ENCODE measurements at regions not wholly inside any gene's neighbourhood (a gene's known extent, or its start where the extent isn't known, plus 50 kb on each side); places are given as distances from the start of the nearest gene placed in this dataset.

DNA sequence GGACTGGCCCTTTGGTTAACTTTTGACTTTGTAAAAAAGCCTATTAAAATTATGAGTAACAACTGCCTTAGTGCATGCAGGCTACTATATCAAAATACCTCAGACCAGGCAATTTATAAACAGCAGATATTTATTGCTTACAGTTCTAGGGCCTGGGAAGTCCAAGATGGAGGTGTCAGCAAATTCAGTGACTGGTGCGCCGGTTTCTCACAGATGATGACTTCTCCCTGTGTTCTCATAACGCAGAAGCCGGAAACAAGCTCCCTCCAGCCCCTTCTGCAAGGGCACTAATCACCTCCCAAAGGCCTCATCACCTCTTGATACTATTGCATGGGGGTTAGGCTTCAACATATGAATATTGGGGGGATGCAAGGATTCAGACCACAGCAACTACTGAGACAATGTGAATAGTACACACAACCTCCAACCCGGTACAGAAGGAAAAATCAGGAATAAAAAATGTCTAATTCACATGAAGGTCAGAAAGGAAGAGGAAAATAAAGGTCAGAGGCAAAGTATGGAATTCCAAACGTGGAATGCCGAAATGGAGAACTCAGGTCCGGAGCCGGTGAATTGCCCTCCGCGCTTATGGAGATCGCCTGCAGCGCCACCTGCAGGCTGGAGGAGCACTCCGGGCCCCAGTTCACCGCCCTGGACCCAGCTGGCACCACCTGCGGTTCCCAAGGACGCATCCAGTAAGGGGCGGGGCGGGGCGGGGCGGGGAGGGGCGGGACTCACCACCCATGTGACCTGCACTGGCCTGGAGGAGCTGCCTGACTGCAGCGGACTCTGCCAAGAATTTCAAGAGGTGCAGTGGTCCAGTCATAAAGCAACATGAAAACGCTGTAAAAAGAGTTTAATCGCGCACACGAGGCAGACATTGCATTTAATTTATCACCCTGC lies 203.4 kb downstream of the KIF26A start:
- DNase-seq (ENCODE audit: low spot score) = peak; percentile 83

DNA sequence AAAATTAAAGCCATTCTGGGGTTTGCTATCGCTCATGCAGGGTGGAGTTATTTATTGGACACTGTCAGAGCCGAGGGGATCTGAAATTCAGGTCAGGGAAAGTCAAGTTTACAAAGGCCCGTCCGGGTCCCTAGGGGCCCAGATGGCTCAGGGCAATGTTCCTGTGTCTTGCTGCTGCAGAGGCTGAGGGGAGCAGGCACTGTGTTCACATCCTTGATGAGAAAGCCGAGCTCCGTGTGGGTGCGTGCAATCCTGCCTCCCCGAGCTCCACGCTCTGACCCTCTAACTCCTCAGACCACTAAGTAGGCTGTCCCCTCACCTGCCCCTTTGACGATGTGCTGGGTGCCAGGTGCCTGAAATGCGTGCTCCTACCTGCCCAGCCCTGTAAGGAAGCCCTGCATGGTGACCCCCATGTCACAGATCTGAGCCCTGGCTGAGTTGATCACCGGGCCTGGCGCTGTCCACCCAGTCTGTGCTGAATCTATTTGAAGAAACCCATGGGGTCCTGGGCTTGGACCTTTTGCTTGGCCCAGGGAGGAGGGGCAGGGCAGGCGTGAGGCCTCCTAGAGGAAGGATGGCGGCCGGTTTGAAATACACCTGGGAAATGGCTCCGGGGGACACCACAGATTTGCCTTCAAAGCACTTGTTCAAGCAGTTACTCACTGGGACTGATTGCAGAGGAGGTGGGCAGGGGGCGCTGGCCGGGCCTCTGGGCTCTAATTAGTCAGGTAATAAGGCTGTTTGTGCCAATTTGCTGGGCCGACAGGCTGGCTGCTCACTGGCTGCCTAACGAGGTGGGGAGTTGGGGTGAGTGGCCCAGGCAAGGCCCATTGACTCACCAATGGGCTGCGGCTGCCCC lies 204.3 kb downstream of the KIF26A start:
- DNase-seq (ENCODE audit: low spot score) = no peak

DNA sequence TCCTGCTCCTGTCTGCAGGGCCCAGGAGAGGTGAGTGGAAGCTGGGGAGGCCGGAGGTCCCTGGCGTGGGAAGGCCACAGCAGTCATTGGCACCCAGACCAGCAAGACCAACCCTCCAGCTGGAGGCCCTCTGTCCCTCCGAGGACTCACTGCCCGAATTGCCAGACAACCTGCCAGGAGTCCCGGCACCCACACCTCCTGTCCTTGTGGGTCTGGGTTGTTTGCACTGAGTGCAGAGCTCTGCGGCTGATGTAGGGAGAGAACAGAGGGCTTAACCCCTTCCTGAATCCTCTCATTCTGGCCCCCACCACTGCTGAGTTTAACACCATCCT lies 204.9 kb downstream of the KIF26A start:
- no peak for DNase-seq (ENCODE audit: low spot score)

DNA sequence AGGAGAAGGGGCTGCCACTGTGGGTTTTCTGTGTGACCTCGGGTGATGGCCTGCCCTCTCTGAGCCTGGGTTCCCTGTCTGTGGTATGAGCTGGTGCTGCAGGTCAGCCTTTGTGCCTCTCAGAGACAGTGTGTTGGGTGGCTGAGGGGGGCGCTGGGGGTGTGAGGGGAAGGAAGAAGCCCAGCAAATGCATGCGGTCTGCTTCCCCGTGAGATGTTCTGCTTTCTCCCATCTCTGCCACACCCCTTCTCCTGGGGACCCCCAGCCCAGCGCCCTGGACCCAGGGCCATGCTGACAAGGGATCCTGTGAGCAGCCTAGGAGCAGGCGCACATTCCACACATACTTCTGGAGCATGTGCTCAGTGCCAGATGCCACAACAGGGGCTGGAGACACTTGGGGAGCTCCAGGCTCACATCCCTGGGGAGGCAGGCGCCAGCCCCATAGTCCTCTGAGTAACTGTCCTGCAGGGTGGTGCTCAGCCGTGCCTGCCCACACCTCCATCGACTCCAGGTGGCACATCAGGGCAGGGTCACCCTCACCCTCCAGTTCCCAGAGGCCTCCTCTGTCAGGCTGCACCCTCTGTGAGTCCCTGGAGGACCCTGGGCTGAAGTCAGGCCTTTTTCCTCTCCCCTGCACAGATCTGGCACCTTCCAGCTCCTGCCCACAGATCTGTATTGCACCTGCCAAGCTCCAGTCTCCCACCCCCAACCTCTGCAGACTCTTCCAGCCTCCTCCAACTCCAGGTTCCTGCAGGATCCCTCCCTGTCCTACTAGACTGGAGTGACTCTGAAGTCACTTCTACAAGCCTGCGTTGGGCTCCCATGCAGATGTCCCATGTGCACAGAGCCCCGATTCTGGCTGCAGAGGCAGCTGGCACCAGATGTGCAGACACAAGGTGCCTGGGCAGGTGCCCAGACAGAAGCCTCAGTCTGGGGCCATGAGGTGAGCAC lies 205.6 kb downstream of the KIF26A start:
- no peak for DNase-seq (ENCODE audit: low spot score)

DNA sequence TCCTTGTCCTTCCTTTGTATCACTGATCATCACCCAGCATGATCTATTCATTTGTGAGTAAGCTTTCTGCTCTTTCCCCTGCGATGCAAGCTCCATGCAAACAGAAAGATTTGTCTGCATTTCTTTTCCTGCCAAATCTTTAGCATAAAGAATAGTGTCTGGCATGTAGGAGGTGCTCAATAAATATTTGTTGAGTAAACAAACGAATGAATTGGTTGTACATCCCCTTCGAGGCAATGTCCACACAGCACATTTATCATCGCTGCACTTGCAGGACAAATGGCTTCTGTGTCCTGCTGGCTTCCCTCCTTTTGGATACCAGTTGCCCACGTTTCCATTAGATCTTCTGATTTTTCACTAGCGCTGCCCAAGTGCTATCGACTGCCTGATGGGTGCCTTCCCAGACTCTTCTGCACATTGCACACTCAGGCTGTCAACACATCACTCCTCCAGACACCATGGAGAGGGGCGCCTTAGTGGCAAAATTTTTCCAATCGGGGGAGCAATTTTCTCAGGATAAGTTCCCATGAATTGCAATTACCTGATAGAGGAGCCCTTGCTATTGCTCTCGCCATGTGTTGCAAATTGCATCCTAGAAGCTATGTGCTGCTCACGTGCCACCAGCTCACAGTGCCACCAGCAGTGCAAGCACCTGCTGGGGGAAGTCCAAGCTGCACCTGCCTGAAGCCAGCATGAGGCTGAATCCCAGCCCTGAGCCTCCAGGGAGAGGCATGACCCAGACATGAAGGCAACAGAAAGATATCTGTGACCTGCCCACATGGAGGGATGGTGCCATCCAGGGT lies 206.6 kb downstream of the KIF26A start:
- no peak for DNase-seq (ENCODE audit: low spot score)

DNA sequence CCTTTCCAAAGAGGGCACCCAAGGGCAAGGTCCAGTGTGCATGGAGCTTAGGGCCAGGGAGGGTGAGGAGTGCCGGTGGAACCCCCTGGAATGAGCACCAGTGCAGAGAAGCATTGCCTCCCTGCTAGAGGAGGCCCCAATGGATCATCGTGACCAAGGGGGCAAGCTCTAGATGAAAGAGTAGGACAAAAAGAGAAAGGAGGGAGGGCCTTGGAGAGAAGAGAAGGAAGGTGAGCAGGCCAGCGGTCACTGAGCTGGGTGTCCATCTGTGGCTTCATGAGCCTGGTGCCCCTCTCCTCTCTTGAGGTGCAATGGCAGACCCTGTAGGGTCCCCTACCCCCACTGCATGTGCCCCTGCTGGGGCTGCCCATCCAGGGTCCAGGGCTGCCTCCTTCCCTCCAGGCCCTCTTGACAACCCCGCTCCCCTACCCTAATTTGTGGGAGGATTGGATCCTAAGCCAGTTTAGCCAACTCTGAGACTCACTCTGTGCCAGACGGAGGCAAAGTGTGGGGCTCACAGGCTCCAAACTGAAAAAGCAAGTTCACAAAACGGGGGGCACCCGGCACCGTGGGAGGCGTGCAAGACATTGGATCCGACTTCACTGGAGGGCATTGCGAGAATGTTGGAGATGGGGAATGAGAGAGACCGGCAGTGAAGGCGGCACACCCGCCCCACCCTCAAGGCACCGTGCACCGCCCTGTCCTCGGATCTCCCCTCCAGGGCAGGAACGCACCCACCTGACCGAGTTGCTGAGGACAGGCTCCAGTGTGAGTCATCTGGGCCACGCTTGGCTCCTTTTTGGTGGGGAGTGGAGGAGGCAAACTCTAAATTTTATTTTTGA lies 207.5 kb downstream of the KIF26A start:
- no peak for DNase-seq (ENCODE audit: low spot score)

DNA sequence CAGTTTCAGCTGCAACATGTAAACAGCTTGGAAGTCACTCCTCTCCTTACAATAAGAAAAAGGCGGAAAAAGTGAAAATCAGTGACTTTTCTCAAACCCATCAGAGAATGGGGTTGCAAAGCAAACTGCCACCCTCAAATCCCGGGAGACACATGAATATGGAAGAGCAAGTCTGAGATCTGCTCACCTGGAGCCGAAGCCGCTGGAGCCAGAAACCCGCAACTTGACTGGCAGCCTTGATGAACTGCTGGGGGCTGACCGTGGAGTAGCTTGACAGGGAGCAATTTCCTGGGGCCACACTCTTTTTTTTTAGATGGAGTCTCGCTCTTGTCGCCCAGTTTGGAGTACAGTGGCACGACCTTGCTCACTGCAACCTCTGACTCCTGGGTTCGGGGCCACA lies 208.2 kb downstream of the KIF26A start:
- no peak for DNase-seq (ENCODE audit: low spot score)

DNA sequence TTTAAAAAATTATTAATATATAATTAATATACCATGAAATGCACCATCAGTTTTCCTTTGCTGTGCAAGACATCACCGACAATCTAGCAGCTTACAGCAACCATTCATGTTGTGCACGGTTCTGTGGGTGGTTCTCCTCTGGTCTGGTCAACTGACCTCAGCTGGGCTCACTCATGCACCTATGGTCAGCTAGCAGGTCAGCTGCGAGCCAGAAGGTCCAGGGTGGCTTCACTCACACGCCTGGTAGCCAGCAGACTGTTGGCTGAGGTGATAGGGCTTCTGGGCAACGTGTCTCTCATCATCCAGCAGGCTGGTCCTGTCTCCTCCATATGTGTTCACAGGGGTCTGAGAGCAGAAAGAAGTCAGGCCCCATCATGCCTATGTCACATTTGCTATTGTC lies 210.4 kb downstream of the KIF26A start:
- DNase-seq (ENCODE audit: low spot score) = no peak

DNA sequence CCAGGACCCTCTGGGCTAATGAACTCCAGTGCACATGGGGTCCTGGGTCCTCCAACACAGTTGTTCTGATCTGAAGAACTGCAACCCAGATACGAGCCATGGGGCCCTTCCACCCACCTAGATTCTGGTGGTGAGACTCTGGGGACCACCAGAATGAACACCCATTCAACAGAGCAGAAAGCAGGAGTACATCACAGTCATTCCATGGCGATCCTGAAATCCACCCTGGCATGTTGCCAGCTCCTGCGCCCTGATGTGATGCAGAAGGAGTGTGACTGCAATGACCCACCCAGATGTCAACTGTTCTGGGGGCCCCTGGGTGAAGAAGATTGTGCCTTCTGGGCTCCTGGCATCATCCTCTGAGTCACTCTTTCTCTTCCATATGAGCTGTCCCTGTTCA lies 211.6 kb downstream of the KIF26A start:
- no peak for DNase-seq (ENCODE audit: low spot score)

DNA sequence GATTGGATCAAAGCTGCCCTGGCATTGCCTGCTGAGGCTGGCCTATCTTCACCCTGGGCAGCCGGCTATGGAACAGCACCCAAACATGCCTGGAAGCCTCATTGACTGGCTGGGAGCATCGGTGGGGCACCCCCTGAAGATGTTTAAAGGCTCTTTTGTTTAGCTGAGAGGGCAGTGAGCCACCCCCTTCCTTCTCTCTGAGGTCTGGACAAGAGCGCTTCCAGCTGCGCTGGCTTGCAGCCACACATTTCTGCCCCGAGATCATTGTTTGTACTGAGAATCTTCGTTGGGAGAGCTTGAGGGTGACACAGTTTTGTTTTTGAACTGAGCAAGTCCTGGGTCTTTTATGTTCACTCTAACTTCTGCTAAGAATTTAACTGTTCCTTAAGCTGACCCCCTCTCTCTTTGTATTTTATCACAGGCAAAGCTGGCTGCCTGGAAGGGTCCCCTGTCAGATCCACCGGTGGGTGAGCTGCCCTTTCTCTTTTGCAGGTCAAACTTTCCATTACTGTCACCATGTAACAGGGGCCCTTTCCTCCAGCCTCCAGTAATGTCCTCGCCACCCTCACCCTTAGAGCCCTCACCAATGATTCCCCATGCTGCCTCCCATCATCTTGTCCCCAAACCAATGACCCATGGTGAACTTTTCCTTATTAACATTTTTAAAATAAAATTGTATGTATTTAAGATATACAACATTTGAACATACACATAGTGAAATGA lies 212.2 kb downstream of the KIF26A start:
- no peak for DNase-seq (ENCODE audit: low spot score)

DNA sequence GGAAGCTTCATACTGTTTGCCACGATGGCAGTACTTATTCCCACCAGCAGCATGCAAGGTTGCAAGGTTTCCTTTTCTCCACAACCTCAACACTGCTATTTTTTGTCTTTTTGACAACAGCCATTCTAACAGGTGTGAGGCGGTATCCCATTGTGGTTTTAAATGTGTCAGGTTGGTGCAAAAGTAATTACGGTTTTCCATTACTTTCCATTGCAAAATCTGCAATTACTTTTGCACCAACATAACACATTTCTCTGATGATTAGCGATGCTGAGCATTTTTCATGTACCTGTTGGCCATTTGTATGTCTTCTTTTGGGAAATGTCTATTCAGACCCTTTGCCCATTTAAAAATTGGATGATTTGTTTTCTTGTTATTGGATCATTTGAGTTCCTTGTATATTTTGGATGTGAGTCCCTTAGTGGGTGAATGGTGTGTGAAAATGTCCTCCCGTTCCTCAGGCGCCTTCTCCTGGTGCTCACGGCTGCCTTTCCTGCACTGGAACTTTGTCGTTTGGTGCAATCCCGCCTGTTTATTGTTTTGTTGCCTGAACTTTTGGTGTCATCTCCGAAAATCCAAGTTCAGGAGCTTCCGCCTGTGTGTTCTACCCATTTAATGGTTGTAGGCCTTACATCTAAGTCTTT lies 213.6 kb downstream of the KIF26A start:
- no peak for DNase-seq (ENCODE audit: low spot score)

DNA sequence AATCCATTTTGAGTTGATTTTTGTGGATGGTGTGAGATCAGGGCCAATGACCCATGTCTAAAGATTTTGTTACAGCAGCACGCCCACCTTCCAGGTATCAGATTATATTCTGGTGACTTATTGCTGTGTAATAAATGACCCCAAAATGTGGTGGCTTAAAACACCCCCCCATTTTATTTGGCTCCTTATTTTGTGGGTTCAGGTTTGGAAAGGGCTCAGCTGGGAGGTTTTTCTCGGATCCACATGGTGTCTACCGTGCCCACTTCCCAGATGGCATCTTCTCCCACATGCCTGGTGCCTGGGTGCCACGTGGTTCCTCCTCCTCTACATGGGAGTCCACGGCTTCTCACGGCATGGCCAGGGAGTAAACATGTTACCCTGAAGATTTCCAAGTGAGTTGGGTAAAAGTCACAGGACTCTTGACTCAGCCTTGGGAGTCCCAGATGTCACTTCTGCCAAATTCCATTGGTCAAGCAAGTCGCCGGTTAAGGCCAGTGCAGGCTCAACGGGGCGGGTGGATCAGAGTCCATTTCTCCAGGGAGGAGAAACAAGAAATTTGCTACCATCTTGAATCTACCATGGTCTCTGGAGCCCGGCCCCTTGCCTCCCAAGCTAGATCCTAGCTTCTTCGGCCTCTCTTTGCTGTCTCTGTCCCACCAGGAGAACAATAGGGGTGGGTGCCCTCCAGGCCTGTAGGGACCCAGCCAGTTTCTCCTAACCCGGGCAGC lies 214.3 kb downstream of the KIF26A start:
- no peak for DNase-seq (ENCODE audit: low spot score)

DNA sequence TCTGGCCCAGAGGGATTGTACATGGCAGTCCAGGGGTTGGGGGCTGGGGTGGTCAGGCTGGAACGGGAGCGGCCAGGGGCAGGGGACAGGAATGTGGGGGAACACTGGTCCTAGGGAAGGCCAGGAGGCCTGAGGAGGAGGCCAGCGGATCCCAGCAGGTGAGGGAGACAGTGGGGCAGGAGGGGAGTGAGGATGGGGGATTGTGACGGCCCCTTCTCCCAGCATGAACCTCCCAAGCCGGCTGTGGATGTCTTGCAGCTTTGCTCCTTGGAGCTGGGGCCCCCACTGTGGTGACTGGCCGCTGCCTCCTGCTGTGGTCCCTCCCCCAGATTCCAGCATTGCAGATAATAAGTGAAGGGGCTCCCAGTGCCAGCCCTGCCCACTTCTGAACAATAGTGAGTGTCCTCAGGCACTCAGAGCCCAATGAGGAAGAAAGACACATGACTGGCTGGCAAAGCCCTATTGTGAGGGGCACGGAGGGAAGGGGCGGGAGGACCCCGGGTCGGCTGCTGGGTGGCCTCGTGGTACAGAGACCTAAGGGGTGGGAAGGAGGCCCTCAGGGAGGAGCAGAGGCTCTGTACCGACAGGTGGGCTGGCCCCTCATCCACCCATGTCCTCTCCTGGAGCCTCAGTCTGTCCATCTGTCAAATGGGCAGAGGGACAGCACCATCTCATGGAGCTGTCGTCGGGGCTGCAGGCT lies 215.0 kb downstream of the KIF26A start:
- DNase-seq (ENCODE audit: low spot score) = no peak

DNA sequence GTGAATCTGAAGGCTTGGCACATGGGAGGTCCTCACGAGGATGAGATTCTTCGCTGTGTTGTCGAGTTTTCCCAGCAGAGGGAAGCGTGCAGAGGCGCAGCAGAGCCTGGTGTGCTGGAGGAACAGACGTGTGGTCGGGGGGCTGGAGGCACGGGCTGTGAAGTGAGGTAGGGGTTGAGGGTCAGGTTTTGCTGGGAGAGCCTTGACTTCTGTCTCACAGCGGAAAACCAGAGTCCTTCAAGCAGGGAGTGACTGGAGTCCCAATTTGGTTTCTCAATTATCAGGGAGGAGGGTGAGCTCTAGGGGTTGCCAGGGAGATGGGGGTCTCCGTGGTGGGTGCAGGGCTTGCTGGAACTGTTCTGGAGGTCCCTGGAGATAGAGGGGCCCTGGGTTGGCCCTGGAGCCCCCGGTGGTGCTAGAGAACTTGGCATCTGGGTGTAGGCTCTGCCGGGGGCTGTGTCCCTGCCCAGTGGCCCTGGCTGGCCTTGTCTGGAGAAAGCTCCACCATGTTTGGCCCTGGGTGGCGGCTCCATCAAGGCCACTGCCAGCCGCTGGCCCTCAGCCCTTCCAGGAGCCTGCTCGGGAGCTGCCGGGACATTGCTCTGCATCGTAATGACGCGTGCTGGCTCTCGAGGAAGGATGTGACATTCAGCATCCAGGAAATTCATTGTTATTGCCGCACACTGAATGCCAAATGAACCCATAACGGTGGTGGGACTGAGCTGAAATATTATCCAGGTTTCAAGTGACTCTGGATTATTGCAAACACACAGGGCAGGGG lies 215.7 kb downstream of the KIF26A start:
- no peak for DNase-seq (ENCODE audit: low spot score)

DNA sequence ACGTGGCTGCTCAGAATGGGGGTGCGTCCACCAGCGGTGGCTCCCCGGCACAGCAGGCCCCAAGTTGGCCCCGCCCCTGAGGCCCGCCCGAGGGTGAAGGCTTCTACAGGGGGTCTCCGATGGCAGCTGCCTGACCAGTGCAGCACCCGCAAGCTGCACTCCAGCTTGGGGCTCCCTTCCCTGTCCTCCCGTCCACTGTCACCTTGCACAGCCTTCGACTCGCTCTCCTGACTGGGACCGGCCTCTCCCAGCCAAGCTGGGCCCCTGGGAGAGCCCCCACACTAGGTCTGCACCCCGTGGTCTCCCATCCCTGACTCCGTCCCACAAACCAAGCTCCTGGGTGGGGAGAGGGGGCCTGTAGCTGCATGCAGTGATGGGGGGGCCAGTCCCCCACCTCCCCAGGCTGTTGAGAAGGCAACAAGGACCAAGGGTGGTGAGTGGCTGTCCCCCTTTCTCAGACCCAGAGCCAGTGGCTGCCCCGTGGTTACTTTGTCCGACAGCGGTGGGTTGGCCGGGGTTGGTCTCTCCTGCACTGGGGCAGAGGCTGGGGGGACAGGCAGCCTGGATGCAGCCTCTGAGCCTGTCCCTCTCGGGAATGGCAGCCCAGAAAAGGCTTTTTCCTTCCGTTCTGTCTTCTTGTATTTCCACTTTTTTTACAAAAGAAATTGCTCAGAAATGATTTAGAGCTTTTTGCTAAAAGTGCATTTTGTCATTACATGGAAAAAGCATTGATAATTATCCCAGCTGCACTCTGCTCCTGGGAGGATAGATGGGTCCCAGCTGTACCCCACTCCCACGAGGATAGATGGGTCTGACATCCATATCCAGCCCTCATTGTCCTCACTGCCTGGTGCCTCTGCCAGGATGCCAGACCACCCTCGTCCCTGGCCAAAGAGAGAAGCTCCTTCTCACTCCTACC lies 217.0 kb downstream of the KIF26A start:
- no peak for DNase-seq (ENCODE audit: low spot score)

Data from HT-29 (cell line).